ENCODE measurements at regions not wholly inside any gene's neighbourhood (a gene's known extent, or its start where the extent isn't known, plus 50 kb on each side); places are given as distances from the start of the nearest gene placed in this dataset.

GRCh38 chr18:40864846-40865245 lies 1090.2 kb upstream of the PIK3C3 start:
- TF ChIP-seq POLR2A (IDR thresholded peaks at IDR 0.05; ENCODE audit: low read depth, low read length) (no peak), POLR2AphosphoS5 (IDR thresholded peaks at IDR 0.05; ENCODE audit: insufficient read depth, low read depth, low read length) (no peak)

Measured in endothelial cell of umbilical vein (primary cell).